ENCODE measurements at regions not wholly inside any gene's neighbourhood (a gene's known extent, or its start where the extent isn't known, plus 50 kb on each side); places are given as distances from the start of the nearest gene placed in this dataset.
"Not testable (repeated sequence)": the region's sequence is repeated elsewhere in the genome, so short reads cannot be mapped to it uniquely, and the experiment has no call there.

GRCh38 chr6:48388044-48388443 lies 277.0 kb upstream of the PTCHD4 start:
- Mint-ChIP-seq H3K36me3 (ENCODE audit: low read depth) (no peaks in the 10 kb centered on the region), H3K4me3 (no peak overlapping the region), H3K9me3 (peaks cover 11% of the 10 kb centered on the region), H3K4me1 (no peaks in the 10 kb centered on the region), H3K27ac (no peak overlapping the region), H3K27me3 (no peaks in the 10 kb centered on the region)
- intact Hi-C loops (cut with micrococcal nuclease) = no loop called here
- no peak for DNase-seq
- ChIA-PET CTCF (no interaction called here), POLR2A (no interaction called here)
- no peak for ATAC-seq (ENCODE audit: low read depth)
- TF ChIP-seq CTCF (IDR thresholded peaks at IDR 0.05) = no peak

DNA sequence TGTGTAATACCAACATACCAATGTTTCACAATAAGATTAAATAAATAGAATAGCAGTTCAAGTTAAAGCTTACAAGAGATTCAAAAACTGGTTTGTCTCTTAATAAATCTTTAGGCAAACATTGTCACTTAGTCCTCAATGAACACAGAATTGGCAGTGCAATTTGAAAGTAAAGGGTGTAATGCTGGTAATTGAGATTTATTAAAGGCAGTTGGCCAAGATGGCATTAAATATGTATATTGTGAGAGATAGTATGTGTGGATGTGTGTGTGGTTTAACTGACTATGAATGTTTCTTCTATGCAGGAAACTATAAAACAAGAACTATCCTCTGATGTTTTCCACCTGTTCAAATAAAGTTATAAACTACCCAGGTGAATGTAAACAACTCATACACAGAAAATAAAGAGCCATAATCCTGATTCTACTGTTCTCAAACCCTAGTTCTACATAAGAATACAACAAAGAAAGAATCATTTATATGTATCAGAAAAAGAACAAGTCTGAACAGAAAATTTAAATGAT lies 267.9 kb upstream of the PTCHD4 start:
- ChIA-PET CTCF (no interaction called here), POLR2A (no interaction called here)
- intact Hi-C loops (cut with micrococcal nuclease) = no loop called here
- no peak overlapping the region for H3K4me3 Mint-ChIP-seq
- no peak overlapping the region for H3K27ac Mint-ChIP-seq
- no peaks in the 10 kb centered on the region for H3K4me1 Mint-ChIP-seq
- no peaks in the 10 kb centered on the region for H3K36me3 Mint-ChIP-seq (ENCODE audit: low read depth)
- DNase-seq (no peak), ATAC-seq (ENCODE audit: low read depth) (no peak)
- H3K27me3 Mint-ChIP-seq = no peaks in the 10 kb centered on the region
- peaks cover 10% of the 10 kb centered on the region for H3K9me3 Mint-ChIP-seq
- TF ChIP-seq CTCF (IDR thresholded peaks at IDR 0.05) = no peak

DNA sequence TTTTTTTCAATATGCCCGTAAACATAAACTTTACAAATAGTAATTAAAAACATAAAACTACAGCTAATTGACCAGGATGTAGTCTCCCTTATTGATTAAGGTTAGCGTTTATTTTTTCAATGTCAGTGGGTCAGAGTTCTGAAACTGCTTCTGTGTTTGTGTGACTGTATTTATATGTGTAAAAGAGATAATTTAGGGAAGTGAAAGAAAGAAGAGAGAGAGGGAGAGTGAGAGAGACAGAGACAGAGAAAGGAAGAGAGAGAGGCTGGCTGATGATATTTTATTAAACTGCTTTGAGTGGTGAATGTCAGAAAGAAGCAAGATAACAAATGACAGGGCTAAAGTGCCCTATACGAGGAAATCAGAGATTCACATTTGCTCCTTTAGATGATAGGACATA lies 266.1 kb upstream of the PTCHD4 start:
- Mint-ChIP-seq H3K9me3 (peaks cover 2% of the 10 kb centered on the region), H3K27me3 (no peaks in the 10 kb centered on the region), H3K4me3 (no peak overlapping the region), H3K27ac (no peak overlapping the region), H3K36me3 (ENCODE audit: low read depth) (no peaks in the 10 kb centered on the region), H3K4me1 (no peaks in the 10 kb centered on the region)
- ATAC-seq (ENCODE audit: low read depth) (no peak), DNase-seq (no peak)
- TF ChIP-seq CTCF (IDR thresholded peaks at IDR 0.05) = no peak
- POLR2A ChIA-PET = no interaction called here
- CTCF ChIA-PET = no interaction called here
- intact Hi-C loops (cut with micrococcal nuclease) = no loop called here

GRCh38 chr6:48371226-48371625 lies 260.2 kb upstream of the PTCHD4 start:
- not testable (repeated sequence) for H3K4me3 Mint-ChIP-seq

GRCh38 chr6:48369100-48369499 lies 258.1 kb upstream of the PTCHD4 start:
- CTCF ChIA-PET = no interaction called here
- no peak overlapping the region for H3K4me3 Mint-ChIP-seq
- no peak for ATAC-seq (ENCODE audit: low read depth)
- H3K27me3 Mint-ChIP-seq = no peaks in the 10 kb centered on the region
- no peaks in the 10 kb centered on the region for H3K4me1 Mint-ChIP-seq
- H3K27ac Mint-ChIP-seq = no peak overlapping the region
- DNase-seq = no peak
- H3K9me3 Mint-ChIP-seq = peaks cover 7% of the 10 kb centered on the region
- POLR2A ChIA-PET = no interaction called here
- no peaks in the 10 kb centered on the region for H3K36me3 Mint-ChIP-seq (ENCODE audit: low read depth)
- no peak for TF ChIP-seq CTCF (IDR thresholded peaks at IDR 0.05)
- intact Hi-C loops (cut with micrococcal nuclease) = no loop called here

More at GRCh38 chr6:48371226-48371625, 260.2 kb upstream of the PTCHD4 start:
- DNase-seq; H3K27ac Mint-ChIP-seq; POLR2A ChIA-PET; H3K27me3 Mint-ChIP-seq; CTCF ChIA-PET; H3K4me1 Mint-ChIP-seq; ATAC-seq (ENCODE audit: low read depth); H3K36me3 Mint-ChIP-seq (ENCODE audit: low read depth); H3K9me3 Mint-ChIP-seq; intact Hi-C loops (cut with micrococcal nuclease): not testable (repeated sequence)

DNA sequence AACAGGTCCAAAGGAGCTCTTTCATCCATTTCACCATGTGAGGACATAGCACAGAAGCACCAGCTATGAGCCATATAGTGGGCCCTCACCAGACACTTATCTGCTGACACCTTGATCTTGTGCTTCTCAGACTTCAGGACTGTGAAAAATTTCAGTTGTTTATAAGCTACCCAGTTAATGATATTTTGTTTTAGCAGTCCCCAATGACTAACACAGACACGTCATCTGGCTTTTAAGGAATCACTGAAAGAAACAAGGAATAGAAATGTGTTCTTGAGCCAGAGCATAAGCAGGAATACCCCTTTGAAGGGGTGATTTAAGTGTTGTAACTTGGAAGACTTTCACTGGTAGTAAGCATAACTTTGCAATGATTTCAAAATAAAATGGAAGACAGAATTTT lies 214.7 kb upstream of the PTCHD4 start:
- ATAC-seq (ENCODE audit: low read depth) (no peak), DNase-seq (no peak)
- TF ChIP-seq CTCF (IDR thresholded peaks at IDR 0.05) = no peak
- Mint-ChIP-seq H3K4me3 (no peak overlapping the region), H3K27ac (no peak overlapping the region), H3K36me3 (ENCODE audit: low read depth) (no peaks in the 10 kb centered on the region), H3K4me1 (no peaks in the 10 kb centered on the region), H3K9me3 (peaks cover 5% of the 10 kb centered on the region), H3K27me3 (no peaks in the 10 kb centered on the region)
- CTCF ChIA-PET = no interaction called here
- intact Hi-C loops (cut with micrococcal nuclease) = no loop called here
- POLR2A ChIA-PET = no interaction called here
